Fibroblast of mammary gland (primary cell): ENCODE measurements at regions not wholly inside any gene's neighbourhood (a gene's known extent, or its start where the extent isn't known, plus 50 kb on each side); places are given as distances from the start of the nearest gene placed in this dataset.
A peak's percentile ranks its signal among the peaks of the same experiment; 100 is the strongest.

ENCODE experiments used
- DNase-seq: peaks from one replicate; pipeline ENCODE4 v3.0.0-alpha.2; 2010; ENCODE audit warnings: low read depth
- H3K4me3 ChIP-seq: 2 replicates; pipeline ENCODE4 v1.5.1; 2011; ENCODE audit warnings: low read depth, mild to moderate bottlenecking, low read length, moderate library complexity; ENCODE audit not compliant: control insufficient read depth
- TF ChIP-seq, protein P1 (sequence below): conservative IDR thresholded peaks from 2 replicates; pipeline ENCODE4 v1.5.1; 2011; ENCODE audit warnings: low read depth, low read length, inconsistent platforms; ENCODE audit not compliant: control insufficient read depth, insufficient read depth

DNA sequence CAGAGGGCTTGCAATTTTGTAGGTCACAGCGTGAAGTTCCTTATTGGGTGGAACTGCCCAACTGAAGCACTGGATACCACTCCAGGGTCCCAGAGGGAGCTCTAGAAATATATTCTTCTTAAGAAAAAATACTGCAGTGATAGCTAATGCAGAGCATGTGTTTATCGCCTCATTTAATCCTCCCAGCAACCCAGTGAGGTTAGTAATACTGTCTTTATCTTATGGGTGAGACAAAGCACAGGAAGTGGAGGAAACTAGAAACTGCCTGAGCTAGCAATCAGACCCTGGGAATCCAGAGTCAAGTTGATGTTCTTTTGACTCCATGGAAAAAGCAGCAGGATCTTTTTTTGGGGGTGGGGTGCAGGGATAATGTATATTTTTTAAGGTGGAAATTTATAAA, 153.3 kb downstream of the PJA2 start:
- DNase-seq, result no peak
- no peak overlapping the region for H3K4me3 ChIP-seq
- TF ChIP-seq, protein P1, sequence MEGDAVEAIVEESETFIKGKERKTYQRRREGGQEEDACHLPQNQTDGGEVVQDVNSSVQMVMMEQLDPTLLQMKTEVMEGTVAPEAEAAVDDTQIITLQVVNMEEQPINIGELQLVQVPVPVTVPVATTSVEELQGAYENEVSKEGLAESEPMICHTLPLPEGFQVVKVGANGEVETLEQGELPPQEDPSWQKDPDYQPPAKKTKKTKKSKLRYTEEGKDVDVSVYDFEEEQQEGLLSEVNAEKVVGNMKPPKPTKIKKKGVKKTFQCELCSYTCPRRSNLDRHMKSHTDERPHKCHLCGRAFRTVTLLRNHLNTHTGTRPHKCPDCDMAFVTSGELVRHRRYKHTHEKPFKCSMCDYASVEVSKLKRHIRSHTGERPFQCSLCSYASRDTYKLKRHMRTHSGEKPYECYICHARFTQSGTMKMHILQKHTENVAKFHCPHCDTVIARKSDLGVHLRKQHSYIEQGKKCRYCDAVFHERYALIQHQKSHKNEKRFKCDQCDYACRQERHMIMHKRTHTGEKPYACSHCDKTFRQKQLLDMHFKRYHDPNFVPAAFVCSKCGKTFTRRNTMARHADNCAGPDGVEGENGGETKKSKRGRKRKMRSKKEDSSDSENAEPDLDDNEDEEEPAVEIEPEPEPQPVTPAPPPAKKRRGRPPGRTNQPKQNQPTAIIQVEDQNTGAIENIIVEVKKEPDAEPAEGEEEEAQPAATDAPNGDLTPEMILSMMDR, result no peak

DNA sequence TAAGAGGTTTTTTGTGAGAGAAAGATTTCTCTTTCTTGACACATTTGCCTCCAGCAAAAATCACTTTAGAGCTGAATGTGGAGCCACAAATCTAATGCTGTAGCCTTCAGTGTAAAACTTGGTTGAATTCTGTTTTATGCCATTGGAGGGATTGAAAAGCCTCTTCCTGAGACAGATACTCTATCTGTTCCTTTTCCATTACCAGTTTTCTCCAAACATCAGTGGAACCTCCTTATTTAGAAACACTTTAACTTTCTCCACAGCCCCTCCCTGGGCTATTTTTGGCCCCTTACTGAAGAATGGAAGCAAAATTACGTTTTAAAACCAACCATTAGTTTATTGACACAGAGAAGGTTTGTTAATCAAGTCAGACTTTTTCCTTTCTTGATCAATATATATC, 155.3 kb downstream of the PJA2 start:
- TF ChIP-seq, protein P1, result no peak
- H3K4me3 ChIP-seq, result no peak overlapping the region
- DNase-seq, result no peak

DNA sequence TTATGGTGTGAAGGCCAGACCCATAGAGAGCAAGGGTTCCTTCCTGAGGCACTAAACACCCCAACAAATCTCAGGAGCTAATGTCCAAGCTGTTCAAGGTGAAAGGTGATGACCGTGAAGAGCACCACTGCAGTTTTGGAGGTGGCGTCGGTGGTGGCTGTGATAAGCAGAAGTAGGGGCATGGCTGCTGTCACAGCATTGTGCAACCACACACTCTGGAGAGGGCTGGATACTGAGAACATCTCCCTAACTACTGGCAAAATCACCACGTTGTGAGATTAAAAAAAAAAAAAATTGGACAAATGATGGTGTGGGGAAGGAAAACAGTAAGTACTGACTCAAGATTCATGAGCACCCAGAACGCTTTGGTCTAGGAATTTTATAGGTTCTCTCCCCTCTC, 156.5 kb downstream of the PJA2 start:
- H3K4me3 ChIP-seq, result no peak overlapping the region
- peak; percentile 3 for DNase-seq
- TF ChIP-seq, protein P1, result no peak

DNA sequence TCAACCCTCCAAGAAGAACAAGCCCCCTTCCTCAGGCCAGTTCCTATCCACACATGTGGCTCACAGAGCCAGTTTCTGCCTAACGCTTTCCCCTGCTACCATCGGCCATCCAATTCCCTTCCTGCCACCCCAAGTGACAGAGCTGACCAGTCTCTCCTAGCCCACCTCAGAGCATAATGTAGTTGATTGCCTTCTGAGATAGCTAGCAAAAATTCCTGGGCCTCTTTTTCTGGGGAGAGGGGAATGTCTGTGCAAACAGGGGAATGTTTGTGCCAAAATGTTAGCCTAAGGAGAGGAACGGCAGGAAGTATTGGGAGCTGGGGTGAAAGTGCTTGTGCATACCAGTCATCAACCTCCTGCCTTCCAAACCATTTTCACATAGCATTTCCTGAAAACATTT, 157.0 kb downstream of the PJA2 start:
- DNase-seq, result no peak
- TF ChIP-seq, protein P1, result no peak
- H3K4me3 ChIP-seq, result no peak overlapping the region

DNA sequence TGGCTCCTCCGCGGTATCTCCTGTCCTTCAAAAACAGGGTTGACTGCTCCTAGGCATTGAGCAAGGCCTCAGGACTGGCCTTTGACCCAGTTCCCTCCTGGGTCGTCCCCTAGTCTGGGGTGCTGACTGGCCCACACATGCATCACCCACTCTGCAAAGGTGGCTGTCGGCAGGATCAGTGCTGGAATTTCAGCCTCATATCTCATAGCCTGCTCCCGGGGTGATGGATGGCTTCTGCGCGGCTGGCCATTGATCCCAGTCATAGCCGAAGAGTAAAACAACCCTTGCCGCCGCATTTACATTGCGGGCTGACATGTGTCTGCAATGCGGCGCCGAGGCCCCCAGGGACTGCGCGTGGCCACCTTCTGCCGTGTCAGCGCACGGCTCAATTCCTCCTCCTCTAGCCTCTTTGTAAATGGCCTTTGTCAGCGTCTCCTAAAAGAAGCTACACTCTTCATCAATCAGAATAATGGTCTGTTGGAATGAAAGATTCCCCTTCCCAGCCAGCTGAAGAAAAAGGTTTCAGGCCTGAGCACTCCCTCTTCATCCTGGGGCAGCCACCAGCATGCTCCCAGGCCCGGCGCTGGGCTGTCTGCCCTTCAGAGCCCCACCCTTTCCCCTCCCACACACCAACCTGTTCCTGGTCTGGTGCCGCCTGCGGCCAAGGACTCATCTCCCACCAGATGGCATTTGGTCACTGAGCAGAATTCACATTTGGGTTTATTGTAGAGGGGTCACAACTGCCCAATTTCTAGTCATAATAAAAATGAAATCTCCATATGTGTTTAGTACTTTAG, 159.0 kb downstream of the PJA2 start:
- TF ChIP-seq, protein P1, result no peak
- H3K4me3 ChIP-seq, result no peak overlapping the region
- no peak for DNase-seq

DNA sequence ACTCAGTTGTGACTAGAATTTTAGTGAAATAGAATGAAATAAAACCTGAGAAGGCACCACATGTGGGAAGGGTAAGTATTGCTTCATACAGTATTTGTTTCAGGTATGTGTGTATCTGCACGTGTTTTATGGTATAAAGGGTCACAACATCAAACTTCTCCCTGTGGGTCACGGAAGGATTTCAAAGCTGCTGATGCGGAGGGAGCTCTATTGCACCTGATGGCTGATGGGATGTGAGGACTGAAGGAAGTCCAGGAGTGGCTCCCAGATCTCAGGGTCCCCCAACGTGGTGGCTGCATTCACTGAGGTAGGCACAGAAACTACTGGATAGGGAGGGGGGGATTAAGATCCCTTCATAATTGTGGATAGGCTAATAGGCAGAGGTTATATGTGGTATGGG, 159.7 kb downstream of the PJA2 start:
- TF ChIP-seq, protein P1, result no peak
- DNase-seq, result no peak
- no peak overlapping the region for H3K4me3 ChIP-seq

DNA sequence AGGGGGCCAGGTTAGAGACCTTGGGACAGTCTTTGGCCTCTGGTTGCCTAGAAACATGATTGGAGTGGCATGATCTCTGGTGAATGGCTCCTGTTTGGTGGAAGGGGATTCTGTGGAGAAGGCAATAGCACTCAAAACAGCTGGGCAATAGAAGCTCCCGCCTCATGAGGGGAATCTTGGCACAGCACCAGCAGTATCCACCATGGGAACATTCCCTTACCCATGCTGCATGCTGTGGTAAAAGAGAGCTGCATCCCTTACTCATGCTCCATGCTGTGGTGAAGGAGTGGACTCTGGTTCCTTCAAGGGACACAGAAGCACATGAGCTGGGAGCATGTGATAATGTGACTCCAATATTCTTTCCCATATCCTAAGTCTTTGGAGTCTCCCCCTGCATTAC, 160.6 kb downstream of the PJA2 start:
- TF ChIP-seq, protein P1, result no peak
- H3K4me3 ChIP-seq, result no peak overlapping the region
- peak; percentile 7 for DNase-seq
